ENCODE measurements at regions not wholly inside any gene's neighbourhood (a gene's known extent, or its start where the extent isn't known, plus 50 kb on each side); places are given as distances from the start of the nearest gene placed in this dataset.

GRCh38 chr3:13194285-13195209, 121.3 kb upstream of the IQSEC1 start:
- ATAC-seq (ENCODE audit: low read depth) = no peak
- BruUV-seq (replicated peaks) = no TSS peak
- CTCF ChIA-PET = no interaction called here

More at GRCh38 chr3:13194285-13195209, 121.3 kb upstream of the IQSEC1 start:
- no peak overlapping the region for H2AK5ac ChIP-seq (ENCODE audit: low read depth, low read length)
- peak overlapping the region; percentile 32 for H2AFZ ChIP-seq (replicated peaks; ENCODE audit: low read length, poor library complexity)
- H2AK9ac ChIP-seq (replicated peaks; ENCODE audit: low read depth, low read length, poor library complexity) = no peak overlapping the region
- no peak overlapping the region for H3K4ac ChIP-seq (ENCODE audit: low read depth, low read length)
- WGBS, 2 experiments (ENCODE audit: extremely low coverage in 2 of 2, insufficient read length in 1 of 2) = 56% methylated on average over 12 of the region's 22 CpGs; no CpG with 5 or more reads in 1 of the 2 experiments
- no peak overlapping the region for H3K4me2 ChIP-seq (ENCODE audit: low read depth, low read length)
- no peak overlapping the region for H3K56ac ChIP-seq (ENCODE audit: extremely low read depth, insufficient read depth, low read length)
- no peak overlapping the region for H3K4me3 ChIP-seq (ENCODE audit: insufficient read depth, low read depth, low read length)
- TF ChIP-seq RFX5 (IDR thresholded peaks at IDR 0.05; ENCODE audit: low read depth, low read length) = no peak
- TF ChIP-seq POLR2A (IDR thresholded peaks at IDR 0.05; ENCODE audit: low read depth, low read length) = no peak
- no peak for TF ChIP-seq RCOR1 (IDR thresholded peaks at IDR 0.05; ENCODE audit: insufficient replicate concordance, low read length)
- TF ChIP-seq CEBPB (IDR thresholded peaks at IDR 0.05; ENCODE audit: low read depth, low read length) = no peak
- TF ChIP-seq FOS (IDR thresholded peaks at IDR 0.05; ENCODE audit: low read depth, low read length) = no peak
- no peak for TF ChIP-seq USF2 (IDR thresholded peaks at IDR 0.05; ENCODE audit: low read depth, low read length)
- TF ChIP-seq SMC3 (IDR thresholded peaks at IDR 0.05; ENCODE audit: low read depth, low read length) = no peak
- no peak for TF ChIP-seq MAZ (IDR thresholded peaks at IDR 0.05; ENCODE audit: borderline replicate concordance, low read depth, low read length)
- TF ChIP-seq ELK1 (IDR thresholded peaks at IDR 0.05; ENCODE audit: borderline replicate concordance, low read depth, low read length) = no peak
- no peak for TF ChIP-seq CHD1 (IDR thresholded peaks at IDR 0.05; ENCODE audit: low read depth, low read length)
- no peak for TF ChIP-seq CTCF (conservative IDR thresholded peaks at IDR 0.05; ENCODE audit: low read depth, low read length)
- no peak for TF ChIP-seq RAD21 (IDR thresholded peaks at IDR 0.05; ENCODE audit: low read length)
- TF ChIP-seq NFE2L2 (IDR thresholded peaks at IDR 0.05; ENCODE audit: low read depth, low read length) = no peak
- no peak overlapping the region for H3K23ac ChIP-seq (ENCODE audit: low read depth, low read length)
- no peak overlapping the region for H2BK5ac ChIP-seq (ENCODE audit: low read depth, low read length, poor library complexity, severe bottlenecking)
- DNase-seq = no peak
- no peaks in the 10 kb centered on the region; the same call in 1 of the 2 replicates for H3K4me1 ChIP-seq (ENCODE audit: control insufficient read depth, insufficient read depth, low read length)
- H3K9me3 ChIP-seq (ENCODE audit: control insufficient read depth, insufficient read depth, low read length) = no peaks in the 10 kb centered on the region
- H3K79me1 ChIP-seq (ENCODE audit: low read depth in 1 of 2, low read length in 2 of 2) = no peaks in the 10 kb centered on the region
- no peak overlapping the region for H2BK120ac ChIP-seq (ENCODE audit: low read depth, low read length)
- no peak overlapping the region for H4K5ac ChIP-seq (ENCODE audit: low read depth, low read length)
- dilution Hi-C loops (cut with HindIII; ENCODE audit: low sequenced_read_pairs, unreplicated experiment) = no loop called here
- H3K9me1 ChIP-seq (ENCODE audit: insufficient read depth, low read length) = no peaks in the 10 kb centered on the region
- in situ Hi-C loops (cut with MboI; ENCODE audit: low sequenced_read_pairs) = no loop called here
- H3K9ac ChIP-seq (ENCODE audit: low read depth, low read length) = no peak overlapping the region
- H2BK20ac ChIP-seq (ENCODE audit: low read depth, low read length) = no peak overlapping the region
- no peak overlapping the region for H4K91ac ChIP-seq (ENCODE audit: insufficient read depth, low read depth, low read length)
- no peak overlapping the region for H3K18ac ChIP-seq (ENCODE audit: low read depth, low read length)
- H3K36me3 ChIP-seq (ENCODE audit: control insufficient read depth, insufficient read depth, low read length) = no peaks in the 10 kb centered on the region
- no peaks in the 10 kb centered on the region for H4K20me1 ChIP-seq (ENCODE audit: insufficient read depth, low read length)
- no peak overlapping the region for H3K14ac ChIP-seq (replicated peaks; ENCODE audit: low read depth, low read length)
- H4K8ac ChIP-seq (ENCODE audit: low read depth in 2 of 2, low read length in 2 of 2) = no peak overlapping the region
- H3K27me3 ChIP-seq (ENCODE audit: control insufficient read depth, insufficient read depth, low read length) = peaks cover 11% of the 10 kb centered on the region
- no peak overlapping the region for H2BK15ac ChIP-seq (ENCODE audit: low read depth, low read length)
- POLR2A ChIA-PET (ENCODE audit: unreplicated experiment) = no interaction called here
- intact Hi-C loops (cut with micrococcal nuclease) = no loop called here
- no peak overlapping the region for H3K27ac ChIP-seq (ENCODE audit: insufficient read depth, low read length)
